ENCODE measurements at regions not wholly inside any gene's neighbourhood (a gene's known extent, or its start where the extent isn't known, plus 50 kb on each side); places are given as distances from the start of the nearest gene placed in this dataset.

DNA sequence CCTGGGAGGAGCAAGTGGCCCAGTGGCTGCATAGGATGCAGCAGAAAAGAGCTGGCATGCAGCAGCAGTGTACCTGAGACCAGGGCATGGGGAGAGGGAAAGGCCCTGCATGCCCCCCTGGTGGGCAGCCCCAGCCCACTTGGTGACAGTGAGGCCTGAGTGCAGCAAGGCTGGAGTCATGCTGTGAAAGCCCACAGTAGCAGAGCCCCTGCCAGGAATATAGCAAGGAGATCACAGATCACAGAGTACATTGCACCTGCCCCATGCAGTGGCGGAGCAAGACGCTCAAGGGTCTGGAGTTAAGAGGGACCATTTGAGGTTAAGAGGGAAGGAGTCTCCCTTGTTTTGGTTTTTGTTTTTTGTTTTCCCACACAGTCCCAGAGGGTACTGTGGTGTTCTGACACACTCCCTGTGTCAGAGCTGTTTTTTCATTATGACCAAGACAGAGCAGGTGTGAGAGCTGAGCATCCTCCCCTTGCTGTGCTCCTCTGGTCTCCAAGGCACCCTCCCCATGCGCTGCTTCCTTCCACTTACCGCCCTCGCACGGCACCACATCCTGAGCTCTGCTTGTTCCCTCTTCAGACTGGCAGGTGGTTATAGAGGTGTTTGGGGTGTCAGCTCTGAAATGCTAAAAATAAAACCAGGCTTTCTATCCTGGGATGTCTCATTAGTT, 85.0 kb upstream of the UBL3 start:
- Histone ChIP-seq H3K36me3 (ENCODE audit: control insufficient read depth, insufficient read depth, low read length) (no peaks in the 10 kb centered on the region), H3K27ac (ENCODE audit: low read length) (no peak overlapping the region), H3K27me3 (ENCODE audit: control insufficient read depth, insufficient read depth, low read length) (no peaks in the 10 kb centered on the region), H3K9me3 (ENCODE audit: control insufficient read depth, insufficient read depth, low read depth, low read length) (no peaks in the 10 kb centered on the region), H3K4me1 (ENCODE audit: control insufficient read depth, insufficient read depth, low read length) (no peaks in the 10 kb centered on the region), H3K4me3 (ENCODE audit: low read depth in 2 of 2, low read length in 2 of 2) (no peak overlapping the region)
- no TSS peak for BruUV-seq (replicated peaks)
- ATAC-seq (no peak), DNase-seq (ENCODE audit: low read depth, low spot score) (no peak)
- no peak for TF ChIP-seq SIN3A (IDR thresholded peaks at IDR 0.05; ENCODE audit: borderline replicate concordance, insufficient read depth, low read depth, low read length)
- TF ChIP-seq, protein P1, sequence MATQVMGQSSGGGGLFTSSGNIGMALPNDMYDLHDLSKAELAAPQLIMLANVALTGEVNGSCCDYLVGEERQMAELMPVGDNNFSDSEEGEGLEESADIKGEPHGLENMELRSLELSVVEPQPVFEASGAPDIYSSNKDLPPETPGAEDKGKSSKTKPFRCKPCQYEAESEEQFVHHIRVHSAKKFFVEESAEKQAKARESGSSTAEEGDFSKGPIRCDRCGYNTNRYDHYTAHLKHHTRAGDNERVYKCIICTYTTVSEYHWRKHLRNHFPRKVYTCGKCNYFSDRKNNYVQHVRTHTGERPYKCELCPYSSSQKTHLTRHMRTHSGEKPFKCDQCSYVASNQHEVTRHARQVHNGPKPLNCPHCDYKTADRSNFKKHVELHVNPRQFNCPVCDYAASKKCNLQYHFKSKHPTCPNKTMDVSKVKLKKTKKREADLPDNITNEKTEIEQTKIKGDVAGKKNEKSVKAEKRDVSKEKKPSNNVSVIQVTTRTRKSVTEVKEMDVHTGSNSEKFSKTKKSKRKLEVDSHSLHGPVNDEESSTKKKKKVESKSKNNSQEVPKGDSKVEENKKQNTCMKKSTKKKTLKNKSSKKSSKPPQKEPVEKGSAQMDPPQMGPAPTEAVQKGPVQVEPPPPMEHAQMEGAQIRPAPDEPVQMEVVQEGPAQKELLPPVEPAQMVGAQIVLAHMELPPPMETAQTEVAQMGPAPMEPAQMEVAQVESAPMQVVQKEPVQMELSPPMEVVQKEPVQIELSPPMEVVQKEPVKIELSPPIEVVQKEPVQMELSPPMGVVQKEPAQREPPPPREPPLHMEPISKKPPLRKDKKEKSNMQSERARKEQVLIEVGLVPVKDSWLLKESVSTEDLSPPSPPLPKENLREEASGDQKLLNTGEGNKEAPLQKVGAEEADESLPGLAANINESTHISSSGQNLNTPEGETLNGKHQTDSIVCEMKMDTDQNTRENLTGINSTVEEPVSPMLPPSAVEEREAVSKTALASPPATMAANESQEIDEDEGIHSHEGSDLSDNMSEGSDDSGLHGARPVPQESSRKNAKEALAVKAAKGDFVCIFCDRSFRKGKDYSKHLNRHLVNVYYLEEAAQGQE (IDR thresholded peaks at IDR 0.05; ENCODE audit: insufficient read depth in 1 of 2, low read depth in 2 of 2, low read length in 1 of 2), result no peak
- no peak for TF ChIP-seq TCF7L2 (IDR thresholded peaks at IDR 0.05; ENCODE audit: low read depth, low read length)
- TF ChIP-seq, protein P2, sequence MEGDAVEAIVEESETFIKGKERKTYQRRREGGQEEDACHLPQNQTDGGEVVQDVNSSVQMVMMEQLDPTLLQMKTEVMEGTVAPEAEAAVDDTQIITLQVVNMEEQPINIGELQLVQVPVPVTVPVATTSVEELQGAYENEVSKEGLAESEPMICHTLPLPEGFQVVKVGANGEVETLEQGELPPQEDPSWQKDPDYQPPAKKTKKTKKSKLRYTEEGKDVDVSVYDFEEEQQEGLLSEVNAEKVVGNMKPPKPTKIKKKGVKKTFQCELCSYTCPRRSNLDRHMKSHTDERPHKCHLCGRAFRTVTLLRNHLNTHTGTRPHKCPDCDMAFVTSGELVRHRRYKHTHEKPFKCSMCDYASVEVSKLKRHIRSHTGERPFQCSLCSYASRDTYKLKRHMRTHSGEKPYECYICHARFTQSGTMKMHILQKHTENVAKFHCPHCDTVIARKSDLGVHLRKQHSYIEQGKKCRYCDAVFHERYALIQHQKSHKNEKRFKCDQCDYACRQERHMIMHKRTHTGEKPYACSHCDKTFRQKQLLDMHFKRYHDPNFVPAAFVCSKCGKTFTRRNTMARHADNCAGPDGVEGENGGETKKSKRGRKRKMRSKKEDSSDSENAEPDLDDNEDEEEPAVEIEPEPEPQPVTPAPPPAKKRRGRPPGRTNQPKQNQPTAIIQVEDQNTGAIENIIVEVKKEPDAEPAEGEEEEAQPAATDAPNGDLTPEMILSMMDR (IDR thresholded peaks at IDR 0.05), result no peak
- no peak for TF ChIP-seq POLR2AphosphoS5 (IDR thresholded peaks at IDR 0.05; ENCODE audit: low read depth, low read length)
- POLR2A ChIA-PET, result no interaction called here
- in situ Hi-C loops (cut with HindIII; ENCODE audit: low pct_unique_long_range_greater_than_20kb, low sequenced_read_pairs), result no loop called here
- intact Hi-C loops (cut with micrococcal nuclease; ENCODE audit: unreplicated experiment), result no loop called here
- CTCF ChIA-PET, result no interaction called here

DNA sequence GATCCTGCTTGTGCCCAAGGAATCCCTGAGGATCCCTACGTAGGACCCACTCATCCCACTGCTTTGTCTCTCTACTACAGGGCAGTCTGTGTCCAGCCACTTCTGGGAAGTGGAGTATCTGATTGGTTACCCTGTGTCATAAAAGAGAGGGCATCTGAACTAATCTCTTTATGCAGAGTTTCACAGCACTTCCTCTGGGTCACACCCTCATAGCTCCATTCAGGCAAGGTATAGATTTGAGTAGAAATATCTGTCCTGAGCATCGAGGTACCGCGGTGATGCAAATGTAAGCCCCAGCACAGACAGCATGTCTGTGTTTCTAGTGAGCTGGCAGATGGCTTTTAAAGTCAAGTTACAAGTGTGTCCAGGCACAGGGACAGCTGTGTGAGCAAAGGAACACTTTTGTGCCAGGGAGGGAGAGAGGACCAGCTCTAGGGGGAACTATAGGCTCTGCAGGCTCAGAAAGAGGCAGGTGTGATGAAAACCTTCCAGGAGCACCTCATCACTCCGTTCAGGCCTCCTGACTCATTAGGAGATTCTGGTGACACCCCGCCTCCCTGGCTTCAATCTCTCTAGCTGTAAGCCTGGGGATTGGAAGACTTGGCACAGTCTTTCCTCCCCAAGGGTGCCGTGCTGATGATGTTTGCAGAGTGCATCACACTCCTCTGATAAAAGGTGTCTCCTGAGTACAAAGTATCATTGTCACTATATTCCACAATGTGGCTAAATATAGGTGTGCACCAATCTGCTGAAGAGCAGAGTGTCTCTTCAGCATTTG, 84.3 kb upstream of the UBL3 start:
- Histone ChIP-seq H3K9me3 (ENCODE audit: control insufficient read depth, insufficient read depth, low read depth, low read length) (no peaks in the 10 kb centered on the region), H3K36me3 (ENCODE audit: control insufficient read depth, insufficient read depth, low read length) (no peaks in the 10 kb centered on the region), H3K27ac (ENCODE audit: low read length) (no peak overlapping the region), H3K27me3 (ENCODE audit: control insufficient read depth, insufficient read depth, low read length) (no peaks in the 10 kb centered on the region), H3K4me1 (ENCODE audit: control insufficient read depth, insufficient read depth, low read length) (no peaks in the 10 kb centered on the region), H3K4me3 (ENCODE audit: low read depth in 2 of 2, low read length in 2 of 2) (no peak overlapping the region)
- BruUV-seq (replicated peaks), result no TSS peak
- DNase-seq (ENCODE audit: low read depth, low spot score) (no peak), ATAC-seq (no peak)
- ChIA-PET CTCF (no interaction called here), POLR2A (no interaction called here)
- in situ Hi-C loops (cut with HindIII; ENCODE audit: low pct_unique_long_range_greater_than_20kb, low sequenced_read_pairs) (no loop called here), intact Hi-C loops (cut with micrococcal nuclease; ENCODE audit: unreplicated experiment) (no loop called here)
- TF ChIP-seq, protein P1 (IDR thresholded peaks at IDR 0.05; ENCODE audit: insufficient read depth in 1 of 2, low read depth in 2 of 2, low read length in 1 of 2), result no peak
- TF ChIP-seq TCF7L2 (IDR thresholded peaks at IDR 0.05; ENCODE audit: low read depth, low read length) (no peak), SIN3A (IDR thresholded peaks at IDR 0.05; ENCODE audit: borderline replicate concordance, insufficient read depth, low read depth, low read length) (no peak), POLR2AphosphoS5 (IDR thresholded peaks at IDR 0.05; ENCODE audit: low read depth, low read length) (no peak)
- TF ChIP-seq, protein P2 (IDR thresholded peaks at IDR 0.05), result no peak
